Body of pancreas (tissue), 4 donors: ENCODE measurements at regions not wholly inside any gene's neighbourhood (a gene's known extent, or its start where the extent isn't known, plus 50 kb on each side); places are given as distances from the start of the nearest gene placed in this dataset.

Experiments used
- POLR2A ChIP-seq, 3 donors: fragments of 450-650 bp; IDR thresholded peaks; one replicate each; pipeline ENCODE4 v1.6.1; 2016; ENCODE audit warnings: antibody characterized with exemption in 3 of 3, mild to moderate bottlenecking in 2 of 3
- TF ChIP-seq, protein P1 (sequence below), 7 experiments: fragments of 450-650 bp in 4 of 7; fragments of 200-600 bp in 3 of 7; sonication (generic) in 3 of 7; IDR thresholded peaks; one replicate each; pipeline ENCODE4 v1.5.1; 2016 to 2019; ENCODE audit warnings: antibody characterized with exemption in 7 of 7

DNA sequence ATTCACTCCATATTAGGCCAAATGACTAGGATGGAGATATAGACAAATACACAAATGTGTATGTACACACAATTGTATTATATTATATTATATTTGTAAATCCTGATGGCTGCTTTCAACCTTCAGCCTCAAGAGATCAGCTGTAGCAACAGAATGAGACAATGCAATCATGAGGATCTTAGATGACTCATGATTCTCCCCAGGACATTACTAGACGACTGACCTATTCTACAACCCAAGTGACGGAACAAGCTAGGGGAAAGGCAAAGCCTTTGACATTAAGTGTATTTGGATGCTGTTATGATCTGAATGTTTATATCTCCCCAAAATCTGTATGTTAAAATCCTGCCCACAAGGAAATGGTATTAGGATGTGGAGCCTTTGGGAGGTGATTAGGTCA is 66.5 kb downstream of the COX7C start:
- TF ChIP-seq POLR2A (IDR thresholded peaks at IDR 0.05) = no peak
- TF ChIP-seq, protein P1, sequence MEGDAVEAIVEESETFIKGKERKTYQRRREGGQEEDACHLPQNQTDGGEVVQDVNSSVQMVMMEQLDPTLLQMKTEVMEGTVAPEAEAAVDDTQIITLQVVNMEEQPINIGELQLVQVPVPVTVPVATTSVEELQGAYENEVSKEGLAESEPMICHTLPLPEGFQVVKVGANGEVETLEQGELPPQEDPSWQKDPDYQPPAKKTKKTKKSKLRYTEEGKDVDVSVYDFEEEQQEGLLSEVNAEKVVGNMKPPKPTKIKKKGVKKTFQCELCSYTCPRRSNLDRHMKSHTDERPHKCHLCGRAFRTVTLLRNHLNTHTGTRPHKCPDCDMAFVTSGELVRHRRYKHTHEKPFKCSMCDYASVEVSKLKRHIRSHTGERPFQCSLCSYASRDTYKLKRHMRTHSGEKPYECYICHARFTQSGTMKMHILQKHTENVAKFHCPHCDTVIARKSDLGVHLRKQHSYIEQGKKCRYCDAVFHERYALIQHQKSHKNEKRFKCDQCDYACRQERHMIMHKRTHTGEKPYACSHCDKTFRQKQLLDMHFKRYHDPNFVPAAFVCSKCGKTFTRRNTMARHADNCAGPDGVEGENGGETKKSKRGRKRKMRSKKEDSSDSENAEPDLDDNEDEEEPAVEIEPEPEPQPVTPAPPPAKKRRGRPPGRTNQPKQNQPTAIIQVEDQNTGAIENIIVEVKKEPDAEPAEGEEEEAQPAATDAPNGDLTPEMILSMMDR (IDR thresholded peaks at IDR 0.05) = no peak
